ENCODE measurements at regions not wholly inside any gene's neighbourhood (a gene's known extent, or its start where the extent isn't known, plus 50 kb on each side); places are given as distances from the start of the nearest gene placed in this dataset.
A peak's percentile ranks its signal among the peaks of the same experiment; 100 is the strongest.

DNA sequence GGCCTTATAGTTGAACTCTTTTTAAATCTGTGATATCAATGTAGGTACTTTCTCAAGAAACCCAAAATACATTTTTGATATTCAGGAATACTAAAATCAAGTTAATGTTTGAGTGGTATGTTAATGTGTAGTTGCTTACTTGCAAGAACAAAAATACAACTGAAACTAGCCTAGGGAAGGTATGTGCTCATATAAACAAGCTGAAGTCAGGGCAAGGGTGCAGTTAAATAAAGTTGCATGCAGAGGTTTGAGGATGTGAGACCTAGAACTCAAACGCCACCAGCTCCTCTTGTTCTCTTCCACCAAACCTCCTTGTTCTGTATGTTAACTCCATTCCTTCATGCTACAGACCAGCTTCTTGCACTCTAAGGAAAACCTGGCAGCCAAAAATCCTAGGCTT is 388.3 kb upstream of the SMIM21 start:
- no peaks in the 10 kb centered on the region for H3K9me2 ChIP-seq (replicated peaks; ENCODE audit: insufficient read depth, low read length)
- H3K4me3 ChIP-seq (ENCODE audit: low read length) = no peak overlapping the region
- no peaks in the 10 kb centered on the region for H4K20me1 ChIP-seq (ENCODE audit: insufficient read depth, low read length)
- 0 out of 2 replicates have a peak overlapping the region, but pooled peaks have one; percentile 24 for H2AFZ ChIP-seq (ENCODE audit: low read length)
- peak; percentile 50 for DNase-seq
- H3K79me2 ChIP-seq (ENCODE audit: low read length) = no peaks in the 10 kb centered on the region
- H3K27ac ChIP-seq (ENCODE audit: low read length) = no peak overlapping the region
- H3K9me3 ChIP-seq (replicated peaks; ENCODE audit: insufficient read depth, low read length) = no peaks in the 10 kb centered on the region
- no peak overlapping the region for H3K9ac ChIP-seq (ENCODE audit: low read length)
- no peaks in the 10 kb centered on the region for H3K36me3 ChIP-seq (replicated peaks; ENCODE audit: insufficient read depth, low read length)
- H3K4me2 ChIP-seq (ENCODE audit: low read depth, low read length) = no peak overlapping the region; the same call in 1 of the 2 replicates
- no peaks in the 10 kb centered on the region for H3F3A ChIP-seq (ENCODE audit: insufficient read depth, low read length)
- H3K4me1 ChIP-seq (ENCODE audit: low read length) = 0 out of 2 replicates have a peak, but pooled peaks cover under 1% of the 10 kb centered on the region
- TF ChIP-seq, protein P1, sequence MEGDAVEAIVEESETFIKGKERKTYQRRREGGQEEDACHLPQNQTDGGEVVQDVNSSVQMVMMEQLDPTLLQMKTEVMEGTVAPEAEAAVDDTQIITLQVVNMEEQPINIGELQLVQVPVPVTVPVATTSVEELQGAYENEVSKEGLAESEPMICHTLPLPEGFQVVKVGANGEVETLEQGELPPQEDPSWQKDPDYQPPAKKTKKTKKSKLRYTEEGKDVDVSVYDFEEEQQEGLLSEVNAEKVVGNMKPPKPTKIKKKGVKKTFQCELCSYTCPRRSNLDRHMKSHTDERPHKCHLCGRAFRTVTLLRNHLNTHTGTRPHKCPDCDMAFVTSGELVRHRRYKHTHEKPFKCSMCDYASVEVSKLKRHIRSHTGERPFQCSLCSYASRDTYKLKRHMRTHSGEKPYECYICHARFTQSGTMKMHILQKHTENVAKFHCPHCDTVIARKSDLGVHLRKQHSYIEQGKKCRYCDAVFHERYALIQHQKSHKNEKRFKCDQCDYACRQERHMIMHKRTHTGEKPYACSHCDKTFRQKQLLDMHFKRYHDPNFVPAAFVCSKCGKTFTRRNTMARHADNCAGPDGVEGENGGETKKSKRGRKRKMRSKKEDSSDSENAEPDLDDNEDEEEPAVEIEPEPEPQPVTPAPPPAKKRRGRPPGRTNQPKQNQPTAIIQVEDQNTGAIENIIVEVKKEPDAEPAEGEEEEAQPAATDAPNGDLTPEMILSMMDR (IDR thresholded peaks at IDR 0.05; ENCODE audit: low read length) = no peak
- TF ChIP-seq EZH2 (optimal IDR thresholded peaks at IDR 0.05; ENCODE audit: low read depth, low read length) = no peak
- TF ChIP-seq EZH2phosphoT487 (IDR thresholded peaks at IDR 0.05; ENCODE audit: low read length) = no peak
- no peaks in the 10 kb centered on the region for H3K27me3 ChIP-seq (replicated peaks; ENCODE audit: insufficient read depth, low read length)

DNA sequence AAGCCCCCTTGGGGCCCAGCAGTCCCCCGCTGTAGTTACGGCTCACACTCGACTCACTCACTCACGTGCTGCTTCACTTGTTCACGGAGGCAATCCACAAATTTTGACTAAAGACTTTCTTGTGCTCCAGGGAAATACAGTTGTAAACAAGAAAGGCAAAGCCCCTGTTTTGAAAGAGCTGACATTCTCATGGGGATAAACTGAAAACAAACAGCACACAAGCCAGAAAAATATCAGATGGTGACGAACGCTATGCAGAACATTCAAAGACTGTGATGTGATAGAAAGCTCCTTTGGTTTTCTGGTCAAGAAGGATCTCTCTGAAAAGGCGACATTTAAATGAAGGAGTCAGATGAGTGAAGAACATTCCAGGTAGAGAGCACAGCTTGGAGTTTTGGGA is 385.3 kb upstream of the SMIM21 start:
- TF ChIP-seq, protein P1 (IDR thresholded peaks at IDR 0.05; ENCODE audit: low read length) = no peak
- TF ChIP-seq EZH2phosphoT487 (IDR thresholded peaks at IDR 0.05; ENCODE audit: low read length) (no peak), EZH2 (optimal IDR thresholded peaks at IDR 0.05; ENCODE audit: low read depth, low read length) (no peak)

DNA sequence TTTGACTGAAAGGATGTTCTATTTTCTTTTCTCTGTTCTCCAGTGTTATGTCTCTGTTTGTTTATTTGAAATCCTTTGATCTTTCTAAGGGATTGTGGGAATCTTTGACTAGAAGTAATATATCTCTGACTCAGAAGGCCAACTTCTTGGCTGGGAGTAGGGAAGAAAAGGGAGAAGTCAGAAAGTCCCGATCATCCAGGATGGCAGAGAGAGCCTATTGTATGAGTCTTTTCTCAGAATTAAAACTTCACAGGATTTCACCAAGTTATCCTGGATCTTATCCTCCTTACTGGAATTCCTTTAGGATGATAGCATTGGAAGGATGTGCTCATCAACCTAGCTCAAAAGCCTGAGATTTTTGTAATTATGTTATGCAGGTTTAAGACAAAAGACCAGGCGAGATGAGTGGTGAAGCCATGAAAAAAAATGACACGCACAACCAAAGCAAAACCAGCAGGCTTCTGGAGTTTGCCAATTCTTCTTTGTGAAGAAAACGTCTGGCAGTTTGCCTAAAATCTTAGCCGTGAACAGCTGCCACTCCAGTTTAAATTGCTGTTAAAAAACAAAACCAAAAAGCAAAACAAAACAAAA is 383.6 kb upstream of the SMIM21 start:
- no peak for TF ChIP-seq EZH2 (optimal IDR thresholded peaks at IDR 0.05; ENCODE audit: low read depth, low read length)
- TF ChIP-seq, protein P1 (IDR thresholded peaks at IDR 0.05; ENCODE audit: low read length) = no peak
- TF ChIP-seq EZH2phosphoT487 (IDR thresholded peaks at IDR 0.05; ENCODE audit: low read length) = no peak
- H3K27ac ChIP-seq (ENCODE audit: low read length) = no peak overlapping the region
- no peaks in the 10 kb centered on the region for H3F3A ChIP-seq (ENCODE audit: insufficient read depth, low read length)
- no peaks in the 10 kb centered on the region for H3K9me3 ChIP-seq (replicated peaks; ENCODE audit: insufficient read depth, low read length)
- H3K4me3 ChIP-seq (ENCODE audit: low read length) = no peak overlapping the region
- no peaks in the 10 kb centered on the region for H3K79me2 ChIP-seq (ENCODE audit: low read length)
- H2AFZ ChIP-seq (ENCODE audit: low read length) = no peak overlapping the region
- 0 out of 2 replicates have a peak, but pooled peaks cover 3% of the 10 kb centered on the region for H3K4me1 ChIP-seq (ENCODE audit: low read length)
- H3K4me2 ChIP-seq (ENCODE audit: low read depth, low read length) = peak overlapping the region; percentile 6; the same call in 1 of the 2 replicates
- DNase-seq = peak; percentile 48
- no peaks in the 10 kb centered on the region for H3K36me3 ChIP-seq (replicated peaks; ENCODE audit: insufficient read depth, low read length)
- no peaks in the 10 kb centered on the region for H3K9me2 ChIP-seq (replicated peaks; ENCODE audit: insufficient read depth, low read length)
- no peaks in the 10 kb centered on the region for H4K20me1 ChIP-seq (ENCODE audit: insufficient read depth, low read length)
- H3K9ac ChIP-seq (ENCODE audit: low read length) = no peak overlapping the region
- no peaks in the 10 kb centered on the region for H3K27me3 ChIP-seq (replicated peaks; ENCODE audit: insufficient read depth, low read length)

More for the DNA sequence above, 385.3 kb upstream of the SMIM21 start:
- Histone ChIP-seq H3K27ac (ENCODE audit: low read length) (no peak overlapping the region), H3K79me2 (ENCODE audit: low read length) (no peaks in the 10 kb centered on the region), H3K9ac (ENCODE audit: low read length) (no peak overlapping the region), H3F3A (ENCODE audit: insufficient read depth, low read length) (no peaks in the 10 kb centered on the region), H3K4me3 (ENCODE audit: low read length) (no peak overlapping the region), H3K36me3 (replicated peaks; ENCODE audit: insufficient read depth, low read length) (no peaks in the 10 kb centered on the region), H4K20me1 (ENCODE audit: insufficient read depth, low read length) (no peaks in the 10 kb centered on the region), H3K9me3 (replicated peaks; ENCODE audit: insufficient read depth, low read length) (no peaks in the 10 kb centered on the region), H2AFZ (ENCODE audit: low read length) (no peak overlapping the region), H3K9me2 (replicated peaks; ENCODE audit: insufficient read depth, low read length) (no peaks in the 10 kb centered on the region), H3K4me1 (ENCODE audit: low read length) (0 out of 2 replicates have a peak, but pooled peaks cover 3% of the 10 kb centered on the region), H3K27me3 (replicated peaks; ENCODE audit: insufficient read depth, low read length) (no peaks in the 10 kb centered on the region), H3K4me2 (ENCODE audit: low read depth, low read length) (no peak overlapping the region)
- DNase-seq = no peak
